K562 (cell line): ENCODE measurements at regions not wholly inside any gene's neighbourhood (a gene's known extent, or its start where the extent isn't known, plus 50 kb on each side); places are given as distances from the start of the nearest gene placed in this dataset.

Experiments
- ATAC-seq: fragments of 200-7000 bp; cut with Tn5 transposase; 3 replicates; pipeline ENCODE4 v1.9.1; 2020; ENCODE audit warnings: moderate library complexity
- BruUV-seq: library from RNA; stranded (reverse); fragments of 400-500 nt; replicated peaks from 2 replicates; lab custom pipeline; 2021; lab: Mats Ljungman, UMichigan
- CTCF ChIA-PET: fragments of 300-600 bp; formaldehyde crosslinking; extraction: SDS; loops from one replicate; lab custom pipeline; 2021; ENCODE audit warnings: low intra/inter-chr PET ratio; lab: Yijun Ruan, JAX
- POLR2A ChIA-PET: fragments of 300-600, 350-650 bp; sonication (Branson Sonifier 250); formaldehyde crosslinking; extraction: SDS; loops from one replicate; lab custom pipeline; 2021; ENCODE audit warnings: antibody characterized with exemption, inconsistent platforms; lab: Yijun Ruan, JAX
- DNase-seq, 4 experiments: peaks; one replicate each; pipeline versions ENCODE4 v3.0.0 to v3.0.0-alpha.2; 2011 to 2018; ENCODE audit warnings: low spot score in 3 of 4, mixed read lengths in 3 of 4; ENCODE audit errors: extremely low read depth in 1 of 4
- FAIRE-seq: peaks from 2 replicates; lab custom pipeline; 2011; peaks lifted over from hg19 to GRCh38; lab: Jason Lieb, UNC
- H2AFZ ChIP-seq: 2 replicates; pipeline ENCODE4 v1.6.0; 2011; ENCODE audit warnings: low read depth, low read length, control low read depth, inconsistent platforms
- H3K27ac ChIP-seq: fragments of 200-600 bp; 3 replicates; pipeline ENCODE4 v1.8.0; 2011; ENCODE audit warnings: low read depth, mild to moderate bottlenecking, control low read depth, inconsistent platforms, low read length, moderate library complexity, mixed read lengths; ENCODE audit errors: extremely low read depth
- H3K27me3 ChIP-seq, 2 experiments: fragments of 300-600 bp in 1 of 2; 2 replicates in 1 of 2; 3 replicates in 1 of 2; pipeline versions ENCODE4 v1.6.0 to v1.8.0; 2011; ENCODE audit warnings: inconsistent platforms in 2 of 2, low read length in 2 of 2, mild to moderate bottlenecking in 1 of 2, mixed read lengths in 1 of 2, moderate library complexity in 1 of 2; ENCODE audit not compliant: control insufficient read depth in 2 of 2, insufficient read depth in 2 of 2
- H3K36me3 ChIP-seq: fragments of 300-600 bp; 3 replicates; pipeline ENCODE4 v1.8.0; 2011; ENCODE audit warnings: mild to moderate bottlenecking, low read length, inconsistent platforms; ENCODE audit not compliant: control insufficient read depth, insufficient read depth
- H3K4me1 ChIP-seq, 2 experiments: fragments of 200-600 bp in 1 of 2; replicated peaks in 1 of 2; 2 replicates in 1 of 2; 3 replicates in 1 of 2; pipeline versions ENCODE4 v1.5.1 to v1.8.0; 2011; ENCODE audit warnings: inconsistent platforms in 2 of 2, low read length in 2 of 2, mild to moderate bottlenecking in 1 of 2, mixed read lengths in 1 of 2, moderate library complexity in 1 of 2; ENCODE audit not compliant: control insufficient read depth in 2 of 2, insufficient read depth in 2 of 2
- H3K4me2 ChIP-seq: 2 replicates; pipeline ENCODE4 v1.6.1; 2011; ENCODE audit warnings: low read length, control low read depth, inconsistent platforms, mixed read lengths; ENCODE audit not compliant: insufficient read depth
- H3K4me3 ChIP-seq: fragments of 200-600 bp; sonication (generic), shearing (Covaris generic); 2 replicates; pipeline ENCODE4 v1.5.1; 2016; ENCODE audit warnings: control low read depth, inconsistent platforms
- H3K79me2 ChIP-seq: fragments of 200-600 bp; 3 replicates; pipeline ENCODE4 v1.8.0; 2011; ENCODE audit warnings: low read length, inconsistent platforms; ENCODE audit not compliant: control insufficient read depth, insufficient read depth
- H3K9ac ChIP-seq, 2 experiments: 2 replicates each; pipeline versions ENCODE4 v1.6.0 to v1.6.1; 2011; ENCODE audit warnings: low read depth in 2 of 2, low read length in 2 of 2, control low read depth in 1 of 2, inconsistent platforms in 1 of 2, mild to moderate bottlenecking in 1 of 2, mixed read lengths in 1 of 2; ENCODE audit not compliant: insufficient read depth in 1 of 2
- H3K9me1 ChIP-seq: one replicate; pipeline ENCODE4 v1.6.0; 2011; ENCODE audit warnings: inconsistent platforms, mild to moderate bottlenecking, low read length, moderate library complexity; ENCODE audit not compliant: control insufficient read depth, insufficient read depth
- H3K9me3 ChIP-seq: replicated peaks from 2 replicates; pipeline ENCODE4 v1.5.1; 2011; ENCODE audit warnings: low read depth, low read length, inconsistent platforms; ENCODE audit not compliant: control insufficient read depth, insufficient read depth
- H4K20me1 ChIP-seq: replicated peaks from 2 replicates; pipeline ENCODE4 v1.6.1; 2011; ENCODE audit warnings: low read length, inconsistent platforms, mixed read lengths; ENCODE audit not compliant: control insufficient read depth, insufficient read depth
- BRD4 ChIP-seq: fragments of 200-600 bp; sonication (generic); IDR thresholded peaks from 2 replicates; pipeline ENCODE4 v1.6.1; 2017; ENCODE audit warnings: inconsistent platforms
- CXXC5 ChIP-seq: fragments of 250-450 bp; sonication (Bioruptor Pico); IDR thresholded peaks from 2 replicates; pipeline ENCODE4 v1.8.0; 2022; ENCODE audit warnings: inconsistent platforms, mild to moderate bottlenecking, moderate library complexity
- FIP1L1 ChIP-seq: fragments of 200-400 bp; formaldehyde crosslinking; IDR thresholded peaks from 2 replicates; pipeline ENCODE4 v1.6.1; 2018; ENCODE audit warnings: mild to moderate bottlenecking, low read depth, low read length; ENCODE audit not compliant: poor library complexity, severe bottlenecking
- FUS ChIP-seq: fragments of 200-400 bp; formaldehyde crosslinking; optimal IDR thresholded peaks from 2 replicates; pipeline ENCODE3; 2017; ENCODE audit warnings: low read depth, low read length
- ILK ChIP-seq: fragments of 450-650 bp; IDR thresholded peaks from 2 replicates; pipeline ENCODE4 v1.6.1; 2016; ENCODE audit warnings: missing genetic modification characterization, low read depth, mild to moderate bottlenecking, missing compliant biosample characterization, moderate library complexity, borderline replicate concordance
- MAFF ChIP-seq: IDR thresholded peaks from 2 replicates; pipeline ENCODE4 v1.6.1; 2012; ENCODE audit warnings: low read length, improper control_type of control experiment
- MAFG ChIP-seq: fragments of 450-650 bp; conservative IDR thresholded peaks from 2 replicates; pipeline ENCODE4 v1.6.1; 2016; ENCODE audit warnings: missing genetic modification characterization, missing compliant biosample characterization
- MAFK ChIP-seq: IDR thresholded peaks from 2 replicates; pipeline ENCODE4 v1.6.1; 2011; ENCODE audit warnings: low read length, improper control_type of control experiment
- MLX ChIP-seq, 2 experiments: fragments of 450-650 bp in 1 of 2; sonication (generic) in 1 of 2; formaldehyde crosslinking; conservative IDR thresholded peaks; 2 replicates each; pipeline versions ENCODE4 v1.4.0 to v1.8.1; 2020 to 2022; ENCODE audit warnings: mild to moderate bottlenecking in 1 of 2, missing genetic modification reagents in 1 of 2
- NONO ChIP-seq, 2 experiments: fragments of 200-400 bp in 1 of 2; fragments of 450-650 bp in 1 of 2; formaldehyde crosslinking in 1 of 2; IDR thresholded peaks; 2 replicates each; pipeline ENCODE4 v1.6.1; 2017; ENCODE audit warnings: low read depth in 2 of 2, mild to moderate bottlenecking in 2 of 2, moderate library complexity in 2 of 2, low read length in 1 of 2
- SIX5 ChIP-seq, 2 experiments: IDR thresholded peaks; 2 replicates each; pipeline ENCODE4 v1.6.1; 2011; ENCODE audit warnings: low read length in 2 of 2, borderline replicate concordance in 1 of 2, low read depth in 1 of 2, mild to moderate bottlenecking in 1 of 2, moderate library complexity in 1 of 2; ENCODE audit not compliant: insufficient read depth in 1 of 2
- TAF1 ChIP-seq: IDR thresholded peaks from 2 replicates; pipeline ENCODE4 v1.6.1; 2011; ENCODE audit warnings: mild to moderate bottlenecking, low read length, moderate library complexity; ENCODE audit not compliant: insufficient read depth, control insufficient read depth, severe bottlenecking; ENCODE audit errors: extremely low read depth
- TCF7L2 ChIP-seq: fragments of 150-350 bp; IDR thresholded peaks from 2 replicates; pipeline ENCODE4 v1.6.1; 2016; ENCODE audit warnings: low read depth, mild to moderate bottlenecking, low read length, moderate library complexity
- XRCC4 ChIP-seq: IDR thresholded peaks from one replicate; pipeline ENCODE4 v1.6.1; 2011; ENCODE audit not compliant: insufficient read depth, insufficient read length; ENCODE audit errors: extremely low read depth
- ZNF263 ChIP-seq: sonication (generic); formaldehyde crosslinking; IDR thresholded peaks from 2 replicates; pipeline ENCODE4 v1.8.0; 2022; ENCODE audit warnings: mild to moderate bottlenecking, missing genetic modification reagents, borderline replicate concordance
- ZNF316 ChIP-seq: fragments of 450-650 bp; IDR thresholded peaks from 2 replicates; pipeline ENCODE4 v1.6.1; 2016
- ZNF347 ChIP-seq: fragments of 450-650 bp; formaldehyde crosslinking; IDR thresholded peaks from 2 replicates; pipeline ENCODE4 v1.4.0; 2020; ENCODE audit warnings: low read depth, mild to moderate bottlenecking, moderate library complexity
- ZNF41 ChIP-seq: fragments of 250-450 bp; sonication (Bioruptor Pico); conservative IDR thresholded peaks from 2 replicates; pipeline ENCODE4 v1.4.0; 2020; ENCODE audit warnings: mild to moderate bottlenecking
- ZNF511 ChIP-seq: sonication (generic); formaldehyde crosslinking; IDR thresholded peaks from 2 replicates; pipeline ENCODE4 v1.8.0; 2022; ENCODE audit warnings: mild to moderate bottlenecking, missing genetic modification reagents
- in situ Hi-C: fragments of 300-500 bp; cut with MboI; formaldehyde crosslinking; loops from 4 replicates; pipeline ENCODE4 v1.15.0; 2018; ENCODE audit warnings: inconsistent platforms, mixed read lengths
- intact Hi-C: fragments of 100-400 bp; cut with micrococcal nuclease; formaldehyde crosslinking; loops from 2 replicates; pipeline ENCODE4 v1.14.2; 2022

- CTCF ChIA-PET: no interaction called here
- intact Hi-C loops: no loop called here
- no peak for TF ChIP-seq ZNF41 (CRISPR knock-in tag)
- no peak for TF ChIP-seq XRCC4
- no peak for TF ChIP-seq TCF7L2
- no peak for TF ChIP-seq ZNF347 (CRISPR knock-in tag)
- no peak for TF ChIP-seq FIP1L1
- TF ChIP-seq ZNF511 (CRISPR knock-in tag): no peak
- no peak for TF ChIP-seq FUS
- no peak for TF ChIP-seq TAF1
- no peak for TF ChIP-seq ILK (tag)
- TF ChIP-seq NONO (IDR thresholded peaks at IDR 0.05; ENCODE audit: low read depth in 2 of 2, low read length in 1 of 2): no peak
- peak; percentile 45 for TF ChIP-seq MAFF
- TF ChIP-seq ZNF263 (CRISPR knock-in tag): no peak
- no peak for TF ChIP-seq CXXC5 (CRISPR knock-in tag)
- TF ChIP-seq BRD4: no peak
- TF ChIP-seq SIX5 (IDR thresholded peaks at IDR 0.05; ENCODE audit: borderline replicate concordance in 1 of 2, insufficient read depth in 1 of 2, low read depth in 1 of 2, low read length in 2 of 2): no peak
- TF ChIP-seq MLX (CRISPR knock-in tag; conservative IDR thresholded peaks at IDR 0.05): no peak
- peak; percentile 67 for TF ChIP-seq ZNF316
- TF ChIP-seq MAFK: peak; percentile 40; the same call in 1 of the 2 replicates
- 0 out of 2 replicates have a peak, but pooled peaks have one; percentile 14 for TF ChIP-seq MAFG
Observed at GRCh38 chr5:28877050-28877449, 1838.7 kb upstream of the CDH9 start.

More at GRCh38 chr5:28877050-28877449, 1838.7 kb upstream of the CDH9 start:
- ATAC-seq: no peak
- peaks cover 1% of the 10 kb centered on the region; the same call in 1 of the 2 replicates for H3K9me3 ChIP-seq
- no peak overlapping the region for H3K4me3 ChIP-seq
- DNase-seq: no peak
- H3K79me2 ChIP-seq: peaks cover 33% of the 10 kb centered on the region; the same call in 2 of the 3 replicates
- no peak overlapping the region for H3K27ac ChIP-seq
- no peaks in the 10 kb centered on the region for H3K4me1 ChIP-seq
- BruUV-seq: no TSS peak
- H3K4me2 ChIP-seq: no peak overlapping the region
- H3K27me3 ChIP-seq: no peaks in the 10 kb centered on the region
- 0 out of 3 replicates have a peak, but pooled peaks cover 4% of the 10 kb centered on the region for H3K36me3 ChIP-seq
- no peak overlapping the region for H2AFZ ChIP-seq
- no peaks in the 10 kb centered on the region for H4K20me1 ChIP-seq
- FAIRE-seq: no peak
- H3K9ac ChIP-seq: no peak overlapping the region
- in situ Hi-C loops: loop anchor here (10.0 kb wide), 1 partner anchor 612 kb away; no protein-coding TSS in a partner anchor
- H3K9me1 ChIP-seq: no peaks in the 10 kb centered on the region
- POLR2A ChIA-PET: no interaction called here
